B cell (primary cell): ENCODE measurements at regions not wholly inside any gene's neighbourhood (a gene's known extent, or its start where the extent isn't known, plus 50 kb on each side); places are given as distances from the start of the nearest gene placed in this dataset.

ENCODE experiments used
- EZH2 ChIP-seq: IDR thresholded peaks from 2 replicates; pipeline ENCODE4 v1.6.1; 2012; ENCODE audit warnings: borderline replicate concordance, low read depth, mild to moderate bottlenecking, moderate library complexity, low read length; ENCODE audit not compliant: insufficient read depth, poor library complexity, severe bottlenecking
- TF ChIP-seq, protein P1 (sequence below): fragments of 200-600 bp; IDR thresholded peaks from one replicate; pipeline ENCODE4 v1.8.0; 2022; ENCODE audit warnings: antibody characterized with exemption, mild to moderate bottlenecking

- TF ChIP-seq, protein P1, sequence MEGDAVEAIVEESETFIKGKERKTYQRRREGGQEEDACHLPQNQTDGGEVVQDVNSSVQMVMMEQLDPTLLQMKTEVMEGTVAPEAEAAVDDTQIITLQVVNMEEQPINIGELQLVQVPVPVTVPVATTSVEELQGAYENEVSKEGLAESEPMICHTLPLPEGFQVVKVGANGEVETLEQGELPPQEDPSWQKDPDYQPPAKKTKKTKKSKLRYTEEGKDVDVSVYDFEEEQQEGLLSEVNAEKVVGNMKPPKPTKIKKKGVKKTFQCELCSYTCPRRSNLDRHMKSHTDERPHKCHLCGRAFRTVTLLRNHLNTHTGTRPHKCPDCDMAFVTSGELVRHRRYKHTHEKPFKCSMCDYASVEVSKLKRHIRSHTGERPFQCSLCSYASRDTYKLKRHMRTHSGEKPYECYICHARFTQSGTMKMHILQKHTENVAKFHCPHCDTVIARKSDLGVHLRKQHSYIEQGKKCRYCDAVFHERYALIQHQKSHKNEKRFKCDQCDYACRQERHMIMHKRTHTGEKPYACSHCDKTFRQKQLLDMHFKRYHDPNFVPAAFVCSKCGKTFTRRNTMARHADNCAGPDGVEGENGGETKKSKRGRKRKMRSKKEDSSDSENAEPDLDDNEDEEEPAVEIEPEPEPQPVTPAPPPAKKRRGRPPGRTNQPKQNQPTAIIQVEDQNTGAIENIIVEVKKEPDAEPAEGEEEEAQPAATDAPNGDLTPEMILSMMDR, result no peak
- no peak for TF ChIP-seq EZH2
Measured at GRCh38 chr4:178789279-178789678, 1347.0 kb upstream of the AGA start.
